Ectodermal cell (in vitro differentiated cells): ENCODE measurements at regions not wholly inside any gene's neighbourhood (a gene's known extent, or its start where the extent isn't known, plus 50 kb on each side); places are given as distances from the start of the nearest gene placed in this dataset.

ENCODE experiments used
- H3K27ac ChIP-seq: 2 replicates; pipeline ENCODE4 v1.7.0; 2013; ENCODE audit warnings: mild to moderate bottlenecking, low read depth, low read length; ENCODE audit not compliant: insufficient read depth, poor library complexity, severe bottlenecking
- H3K27me3 ChIP-seq: 2 replicates; pipeline ENCODE4 v1.7.0; 2013; ENCODE audit warnings: mild to moderate bottlenecking, low read length; ENCODE audit not compliant: insufficient read depth, control insufficient read depth, poor library complexity, severe bottlenecking
- H3K36me3 ChIP-seq: one replicate; pipeline ENCODE4 v1.7.0; 2013; ENCODE audit warnings: low read length; ENCODE audit not compliant: control insufficient read depth, insufficient read depth
- H3K4me1 ChIP-seq: one replicate; pipeline ENCODE4 v1.7.0; 2013; ENCODE audit warnings: low read length; ENCODE audit not compliant: control insufficient read depth, insufficient read depth
- H3K4me3 ChIP-seq: 2 replicates; pipeline ENCODE4 v1.7.0; 2013; ENCODE audit warnings: low read depth, low read length, control low read depth; ENCODE audit not compliant: insufficient read depth
- H3K9me3 ChIP-seq: 2 replicates; pipeline ENCODE4 v1.7.0; 2013; ENCODE audit warnings: mild to moderate bottlenecking, low read length, moderate library complexity; ENCODE audit not compliant: control insufficient read depth
- WGBS, 2 experiments: methylation state at CpG; one replicate each; pipeline ENCODE4 v1.1.7; 2013; ENCODE audit warnings: missing lambda C conversion rate in 2 of 2; 5-methylcytosine and 5-hydroxymethylcytosine counted together

DNA sequence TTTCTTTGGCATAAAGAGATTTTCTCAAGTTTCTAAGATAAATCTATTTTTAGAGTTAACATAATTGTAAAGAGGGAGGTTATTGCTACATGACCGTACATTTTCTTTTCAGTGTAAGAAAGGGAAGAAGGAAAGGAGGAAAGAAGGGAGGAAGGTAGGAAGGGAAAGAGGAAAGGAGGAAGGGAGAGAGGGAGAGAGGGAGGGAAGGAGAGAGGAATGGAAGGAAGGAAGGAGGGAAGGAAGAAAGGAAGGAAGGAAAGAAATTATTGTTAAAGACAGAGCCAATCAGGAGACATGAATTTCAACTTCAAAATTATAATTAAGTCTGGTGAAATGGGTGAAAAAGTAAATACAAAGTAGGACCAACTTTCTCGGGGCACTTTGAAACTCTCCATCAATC lies 197.6 kb downstream of the SNCA start:
- H3K27ac ChIP-seq, result no peak overlapping the region
- H3K27me3 ChIP-seq, result no peaks in the 10 kb centered on the region
- no peak overlapping the region for H3K4me3 ChIP-seq
- 95 to 100% methylated on average over 1 of the region's 2 CpGs for WGBS, 2 experiments
- H3K36me3 ChIP-seq, result no peaks in the 10 kb centered on the region
- H3K9me3 ChIP-seq, result no peaks in the 10 kb centered on the region
- H3K4me1 ChIP-seq, result no peaks in the 10 kb centered on the region

- Histone ChIP-seq H3K27me3 (no peaks in the 10 kb centered on the region), H3K36me3 (no peaks in the 10 kb centered on the region), H3K4me3 (no peak overlapping the region), H3K9me3 (no peaks in the 10 kb centered on the region), H3K27ac (no peak overlapping the region), H3K4me1 (no peaks in the 10 kb centered on the region)
- no CpG with 5 or more reads among the region's 1 CpG for WGBS, 2 experiments
Measured at GRCh38 chr4:89625599-89626293, 211.2 kb downstream of the SNCA start.

GRCh38 chr4:89619206-89619962 lies 217.6 kb downstream of the SNCA start:
- no peak overlapping the region for H3K27ac ChIP-seq
- H3K4me3 ChIP-seq, result no peak overlapping the region
- WGBS, 2 experiments, result 48 to 58% methylated on average over 1 of the region's 1 CpG
- H3K36me3 ChIP-seq, result no peaks in the 10 kb centered on the region
- H3K4me1 ChIP-seq, result peaks cover 13% of the 10 kb centered on the region
- H3K9me3 ChIP-seq, result no peaks in the 10 kb centered on the region
- no peaks in the 10 kb centered on the region for H3K27me3 ChIP-seq

- WGBS, 2 experiments, result 93 to 98% methylated on average over 2 of the region's 2 CpGs
- Histone ChIP-seq H3K27me3 (no peaks in the 10 kb centered on the region), H3K9me3 (no peaks in the 10 kb centered on the region), H3K4me3 (no peak overlapping the region), H3K27ac (no peak overlapping the region), H3K36me3 (no peaks in the 10 kb centered on the region), H3K4me1 (peaks cover 13% of the 10 kb centered on the region)
Measured at GRCh38 chr4:89618151-89618550, 218.8 kb downstream of the SNCA start.

- H3K4me1 ChIP-seq, result peaks cover 13% of the 10 kb centered on the region
- H3K27me3 ChIP-seq, result no peaks in the 10 kb centered on the region
- WGBS, 2 experiments, result 78 to 79% methylated on average over 3 of the region's 3 CpGs
- no peaks in the 10 kb centered on the region for H3K9me3 ChIP-seq
- no peak overlapping the region for H3K4me3 ChIP-seq
- no peaks in the 10 kb centered on the region for H3K36me3 ChIP-seq
- no peak overlapping the region for H3K27ac ChIP-seq
Measured at GRCh38 chr4:89617317-89617716, 219.6 kb downstream of the SNCA start.

- no peaks in the 10 kb centered on the region for H3K36me3 ChIP-seq
- WGBS, 2 experiments, result 72 to 85% methylated on average over 2 of the region's 2 CpGs
- no peak overlapping the region for H3K27ac ChIP-seq
- H3K9me3 ChIP-seq, result no peaks in the 10 kb centered on the region
- peaks cover 13% of the 10 kb centered on the region for H3K4me1 ChIP-seq
- no peaks in the 10 kb centered on the region for H3K27me3 ChIP-seq
- no peak overlapping the region for H3K4me3 ChIP-seq
Measured at GRCh38 chr4:89616382-89616781, 220.6 kb downstream of the SNCA start.

DNA sequence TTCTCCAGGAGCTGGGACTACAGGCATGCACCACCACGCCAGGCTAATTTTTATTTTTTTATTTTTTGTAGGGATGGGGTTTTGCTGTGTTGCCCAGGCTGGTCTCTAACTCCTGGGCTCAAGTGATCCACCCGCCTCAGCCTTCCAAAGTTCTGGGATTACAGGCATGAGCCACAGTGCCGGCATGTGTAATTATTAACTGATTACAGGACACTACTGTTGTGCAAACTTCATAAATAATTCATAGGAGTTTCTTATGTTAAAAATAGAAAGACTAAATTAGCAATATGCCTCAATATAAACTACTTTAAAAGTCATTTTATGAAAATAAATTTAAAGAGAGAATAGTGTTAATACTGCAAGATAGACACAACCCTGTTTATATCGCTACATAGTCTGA lies 221.9 kb downstream of the SNCA start:
- H3K36me3 ChIP-seq, result no peaks in the 10 kb centered on the region
- no peak overlapping the region for H3K27ac ChIP-seq
- 89 to 92% methylated on average over 3 of the region's 4 CpGs for WGBS, 2 experiments
- H3K27me3 ChIP-seq, result no peaks in the 10 kb centered on the region
- peaks cover 13% of the 10 kb centered on the region for H3K4me1 ChIP-seq
- H3K4me3 ChIP-seq, result no peak overlapping the region
- no peaks in the 10 kb centered on the region for H3K9me3 ChIP-seq

GRCh38 chr4:89614155-89614554 lies 222.8 kb downstream of the SNCA start:
- Histone ChIP-seq H3K9me3 (no peaks in the 10 kb centered on the region), H3K27ac (no peak overlapping the region), H3K4me3 (no peak overlapping the region)

DNA sequence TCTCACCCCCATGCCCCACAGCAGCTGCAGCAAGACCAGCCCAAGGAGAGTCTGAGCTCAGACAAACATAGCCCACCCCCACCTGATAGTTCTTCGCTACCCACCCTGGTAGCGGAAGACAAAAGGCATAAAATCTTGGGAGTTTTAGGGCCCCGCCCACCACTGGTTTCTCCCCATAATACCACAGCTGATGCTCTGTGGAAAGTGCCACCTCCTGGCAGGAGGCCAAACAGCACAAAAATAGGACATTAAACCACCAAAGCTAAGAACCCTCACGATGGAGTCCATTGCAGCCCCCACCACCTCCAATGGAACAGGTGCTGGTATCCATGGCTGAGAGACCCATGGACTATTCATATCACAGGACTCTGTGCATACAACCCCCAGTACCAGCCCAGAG lies 226.7 kb downstream of the SNCA start:
- H3K36me3 ChIP-seq, result no peaks in the 10 kb centered on the region
- WGBS, 2 experiments, result 91 to 95% methylated on average over 4 of the region's 4 CpGs
- no peak overlapping the region for H3K4me3 ChIP-seq
- no peak overlapping the region for H3K27ac ChIP-seq
- H3K27me3 ChIP-seq, result no peaks in the 10 kb centered on the region
- H3K4me1 ChIP-seq, result no peaks in the 10 kb centered on the region
- no peaks in the 10 kb centered on the region for H3K9me3 ChIP-seq

More at GRCh38 chr4:89614155-89614554, 222.8 kb downstream of the SNCA start:
- Histone ChIP-seq H3K36me3 (no peaks in the 10 kb centered on the region), H3K27me3 (no peaks in the 10 kb centered on the region), H3K4me1 (peaks cover 9% of the 10 kb centered on the region)

DNA sequence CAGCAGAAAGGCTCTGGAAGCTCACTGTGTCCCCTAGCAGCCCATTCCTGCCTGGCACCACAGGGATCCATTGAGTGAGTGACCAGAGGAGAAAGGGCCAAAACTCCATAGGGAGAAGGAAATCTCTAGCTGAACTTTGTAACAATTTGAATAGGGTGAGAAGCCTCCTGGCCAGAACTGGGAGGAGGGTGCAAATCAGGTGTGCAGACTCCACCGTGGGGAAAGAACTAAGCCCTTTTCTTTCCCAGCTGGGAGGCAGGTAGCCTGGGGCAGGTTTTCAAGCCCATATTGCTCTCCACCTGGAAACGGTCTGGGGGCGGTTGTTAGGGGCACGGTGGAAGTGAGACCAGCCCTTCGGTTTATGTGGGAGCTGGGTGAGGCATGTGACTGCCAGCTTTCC lies 227.2 kb downstream of the SNCA start:
- Histone ChIP-seq H3K4me3 (no peak overlapping the region), H3K4me1 (no peaks in the 10 kb centered on the region), H3K27ac (no peak overlapping the region), H3K27me3 (no peaks in the 10 kb centered on the region), H3K9me3 (no peaks in the 10 kb centered on the region), H3K36me3 (no peaks in the 10 kb centered on the region)
- WGBS, 2 experiments, result 80 to 85% methylated on average over 5 of the region's 5 CpGs
